Mucosa of gallbladder (tissue), 1 donor: ENCODE measurements at regions not wholly inside any gene's neighbourhood (a gene's known extent, or its start where the extent isn't known, plus 50 kb on each side); places are given as distances from the start of the nearest gene placed in this dataset.
"Not testable (repeated sequence)": the region's sequence is repeated elsewhere in the genome, so short reads cannot be mapped to it uniquely, and the experiment has no call there.

Experiments
- DNase-seq: peaks from one replicate; pipeline ENCODE4 v3.0.0-alpha.2; 2020; ENCODE audit warnings: low spot score
- donor health status: DM: no; HTN: no; CAD: no.

- DNase-seq: no peak
Observed at GRCh38 chr10:30170814-30171213, 111.4 kb upstream of the JCAD start.

- no peak for DNase-seq
Observed at GRCh38 chr10:30170146-30170545, 110.8 kb upstream of the JCAD start.

- DNase-seq: no peak
Observed at GRCh38 chr10:30169342-30169741, 110.0 kb upstream of the JCAD start.

- no peak for DNase-seq
Observed at GRCh38 chr10:30166929-30167328, 107.5 kb upstream of the JCAD start.

- DNase-seq: not testable (repeated sequence)
Observed at GRCh38 chr10:30163410-30163809, 104.0 kb upstream of the JCAD start.

- not testable (repeated sequence) for DNase-seq
Observed at GRCh38 chr10:30162796-30163195, 103.4 kb upstream of the JCAD start.

- DNase-seq: peak; percentile 18
Observed at GRCh38 chr10:30160271-30160982, 101.0 kb upstream of the JCAD start.

- not testable (repeated sequence) for DNase-seq
Observed at GRCh38 chr10:30159614-30160013, 100.2 kb upstream of the JCAD start.

GRCh38 chr10:30158325-30158960 lies 99.1 kb upstream of the JCAD start:
- DNase-seq: no peak

- DNase-seq: peak; percentile 17
Observed at GRCh38 chr10:30155401-30155800, 96.0 kb upstream of the JCAD start.

- no peak for DNase-seq
Observed at GRCh38 chr10:30154561-30154960, 95.2 kb upstream of the JCAD start.

- no peak for DNase-seq
Observed at GRCh38 chr10:30154126-30154525, 94.7 kb upstream of the JCAD start.

- no peak for DNase-seq
Observed at GRCh38 chr10:30151581-30152389, 92.4 kb upstream of the JCAD start.

- DNase-seq: no peak
Observed at GRCh38 chr10:30141423-30141822, 82.0 kb upstream of the JCAD start.

GRCh38 chr10:30134171-30134945 lies 75.0 kb upstream of the JCAD start:
- no peak for DNase-seq

GRCh38 chr10:30133198-30133597 lies 73.8 kb upstream of the JCAD start:
- no peak for DNase-seq

- DNase-seq: not testable (repeated sequence)
Observed at GRCh38 chr10:30131369-30131768, 72.0 kb upstream of the JCAD start.

- DNase-seq: not testable (repeated sequence)
Observed at GRCh38 chr10:30129326-30129725, 69.9 kb upstream of the JCAD start.

- no peak for DNase-seq
Observed at GRCh38 chr10:30127120-30127541, 67.7 kb upstream of the JCAD start.

GRCh38 chr10:30125496-30125895 lies 66.1 kb upstream of the JCAD start:
- no peak for DNase-seq

GRCh38 chr10:30124704-30125103 lies 65.3 kb upstream of the JCAD start:
- no peak for DNase-seq

- DNase-seq: no peak
Observed at GRCh38 chr10:30121401-30121800, 62.0 kb upstream of the JCAD start.
